ENCODE measurements at regions not wholly inside any gene's neighbourhood (a gene's known extent, or its start where the extent isn't known, plus 50 kb on each side); places are given as distances from the start of the nearest gene placed in this dataset.
"Not testable (repeated sequence)": the region's sequence is repeated elsewhere in the genome, so short reads cannot be mapped to it uniquely, and the experiment has no call there.

DNA sequence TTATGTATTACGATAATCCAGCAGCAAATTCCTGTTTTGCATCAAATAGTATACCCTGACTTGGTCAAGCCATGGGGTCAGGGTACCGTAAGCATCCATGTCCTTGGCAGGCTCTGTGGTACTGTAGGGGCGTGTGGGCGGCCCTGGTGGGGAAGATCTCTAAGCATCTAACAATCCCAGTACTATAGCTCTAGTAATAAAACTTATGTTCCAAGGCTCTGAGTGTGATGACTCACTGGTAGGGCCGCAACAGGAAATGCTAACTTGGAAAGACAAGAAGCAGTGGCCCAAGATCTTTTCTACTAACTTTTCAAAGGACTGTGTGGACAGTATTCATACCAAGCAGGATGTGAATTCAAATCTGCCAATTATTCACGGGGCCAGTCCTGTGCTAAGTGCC lies 63.8 kb downstream of the CLEC18A start:
- DNase-seq = not testable (repeated sequence)

DNA sequence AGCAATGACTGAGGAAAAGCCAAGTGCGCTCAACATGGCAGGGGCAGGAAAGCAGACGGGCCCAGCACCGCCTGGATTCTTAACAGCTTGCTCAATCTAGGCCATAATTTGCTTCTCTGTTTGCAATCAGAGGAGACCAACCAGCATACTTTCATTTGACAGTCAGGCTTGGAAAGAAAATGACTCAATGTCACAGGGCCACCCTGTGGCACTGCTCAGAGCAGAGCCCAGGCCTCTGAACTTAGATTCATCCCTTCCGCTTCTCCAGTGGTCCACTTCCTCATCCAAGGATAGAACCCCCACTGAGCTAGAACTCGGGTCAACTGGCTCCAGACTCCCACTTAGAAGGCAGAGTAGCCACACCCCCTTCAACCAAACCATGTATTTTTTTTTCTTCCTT lies 65.6 kb downstream of the CLEC18A start:
- DNase-seq = not testable (repeated sequence)

DNA sequence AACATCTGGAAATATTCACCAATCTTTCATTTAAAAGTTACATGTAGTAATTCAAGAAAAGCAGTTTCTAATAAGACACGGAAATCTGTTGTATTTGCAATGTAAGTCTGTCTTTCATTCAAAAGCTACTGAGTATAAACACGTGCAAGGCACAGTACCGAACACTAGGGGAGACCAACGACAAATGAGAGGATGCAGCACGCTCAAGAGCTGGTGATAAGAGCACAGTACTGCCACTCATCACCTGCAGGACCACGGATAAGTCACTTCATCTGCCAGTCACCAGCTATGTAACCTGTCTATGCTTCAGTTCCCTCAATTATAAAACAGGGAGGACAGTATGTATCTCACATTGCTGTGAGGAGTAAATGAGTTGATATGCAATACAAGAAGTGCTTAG lies 67.1 kb downstream of the CLEC18A start:
- peak; percentile 21 for DNase-seq

GRCh38 chr16:70023207-70023606 lies 72.1 kb downstream of the CLEC18A start:
- DNase-seq = not testable (repeated sequence)

GRCh38 chr16:70023956-70024355 lies 72.8 kb downstream of the CLEC18A start:
- not testable (repeated sequence) for DNase-seq

DNA sequence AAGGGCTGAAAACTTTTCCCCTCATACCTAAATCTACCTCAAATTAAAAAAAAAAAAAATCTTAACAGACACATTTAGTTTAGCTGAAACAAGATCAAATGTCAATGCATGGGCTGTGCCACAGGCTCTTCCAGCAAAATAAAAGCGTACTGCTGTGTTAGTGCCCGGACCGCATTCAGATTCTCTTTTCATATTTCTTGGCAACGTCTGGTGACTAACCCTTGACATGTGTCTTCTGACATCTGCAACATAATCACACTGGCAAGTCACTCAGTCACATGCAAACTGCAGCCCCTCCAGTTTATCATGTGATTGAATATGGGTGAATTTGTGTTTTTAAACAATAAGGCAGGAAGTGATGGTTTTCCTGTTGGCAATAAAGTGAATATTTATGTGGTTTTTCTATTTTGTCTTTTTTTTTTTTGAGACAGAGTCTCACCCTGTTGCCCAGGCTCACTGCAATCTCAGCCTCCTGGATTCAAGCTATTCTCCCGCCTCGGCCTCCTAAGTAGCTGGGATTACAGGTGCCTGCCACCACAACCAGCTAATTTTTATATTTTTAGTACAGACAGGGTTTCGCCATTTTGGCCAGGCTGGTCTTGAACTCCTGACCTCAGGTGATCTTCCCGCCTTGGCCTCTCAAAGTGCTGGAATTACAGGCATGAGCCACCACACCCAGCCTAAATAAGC lies 75.2 kb downstream of the CLEC18A start:
- DNase-seq = peak; percentile 39

DNA sequence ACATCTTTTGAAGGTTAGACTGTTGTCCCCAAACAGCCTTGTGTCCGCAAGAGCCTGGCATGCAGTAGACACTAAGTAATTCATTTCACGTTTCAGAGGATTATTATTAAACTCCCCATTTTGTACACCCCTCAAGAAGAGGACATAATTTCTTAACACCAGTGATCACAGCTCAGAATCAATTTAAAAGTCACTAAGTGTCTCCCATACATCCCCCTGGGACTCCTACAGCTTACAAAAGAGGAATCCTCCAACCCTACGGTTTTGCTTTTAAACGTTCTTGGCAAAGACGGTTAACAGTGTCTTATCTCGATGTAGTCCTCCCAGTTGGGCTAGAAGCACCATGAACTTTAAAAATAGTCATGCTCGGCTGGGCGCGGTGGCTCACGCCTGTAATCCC lies 81.2 kb upstream of the PDPR start:
- not testable (repeated sequence) for DNase-seq

- DNase-seq = not testable (repeated sequence)
These were observed 76.2 kb upstream of the PDPR start for GRCh38 chr16:70037913-70038312.

- not testable (repeated sequence) for DNase-seq
These were observed 73.6 kb upstream of the PDPR start for GRCh38 chr16:70040554-70040953.

- not testable (repeated sequence) for DNase-seq
These were observed 70.5 kb upstream of the PDPR start for GRCh38 chr16:70043538-70044067.

GRCh38 chr16:70046560-70046959 lies 67.6 kb upstream of the PDPR start:
- DNase-seq = not testable (repeated sequence)

- not testable (repeated sequence) for DNase-seq
These were observed 66.0 kb upstream of the PDPR start for GRCh38 chr16:70048083-70048482.

DNA sequence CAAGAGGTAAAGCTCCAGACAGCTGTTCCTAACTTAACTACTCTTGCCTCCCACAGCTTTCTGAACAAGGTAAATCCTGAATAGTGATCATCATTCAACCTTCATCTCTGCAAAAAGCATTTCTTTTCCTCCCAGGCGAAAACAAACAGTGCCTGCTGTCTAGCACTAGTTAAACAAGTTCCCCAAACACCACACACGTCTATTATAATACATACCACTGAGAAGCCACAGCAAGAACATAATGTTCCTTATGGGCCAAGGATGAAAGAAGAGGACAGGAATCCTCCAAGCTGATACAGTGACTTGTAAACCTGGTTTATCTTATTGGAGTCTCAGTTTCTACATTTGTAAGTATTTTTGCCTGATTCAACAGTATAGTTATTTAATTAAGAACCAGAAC lies 56.1 kb upstream of the PDPR start:
- DNase-seq = not testable (repeated sequence)

DNA sequence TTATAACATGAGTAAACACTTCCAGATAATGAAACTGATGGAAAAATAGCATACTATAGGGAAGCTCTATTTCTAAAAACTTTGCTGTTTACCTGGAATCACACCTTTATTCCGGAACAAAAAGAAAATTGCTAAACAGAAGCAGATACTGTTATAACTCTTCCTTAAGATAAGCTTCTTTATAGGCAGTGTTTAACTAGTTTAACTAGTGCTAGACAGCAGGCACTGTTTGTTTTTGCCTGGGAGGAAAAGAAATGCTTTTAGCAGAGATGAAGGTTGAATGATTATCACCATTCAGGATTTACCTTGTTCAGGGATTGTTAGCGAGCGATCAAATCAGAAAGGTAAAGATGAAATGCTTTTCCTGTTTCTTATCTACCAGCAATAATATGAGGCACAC lies 54.7 kb upstream of the PDPR start:
- not testable (repeated sequence) for DNase-seq

GRCh38 chr16:70060521-70061027 lies 53.6 kb upstream of the PDPR start:
- not testable (repeated sequence) for DNase-seq

DNA sequence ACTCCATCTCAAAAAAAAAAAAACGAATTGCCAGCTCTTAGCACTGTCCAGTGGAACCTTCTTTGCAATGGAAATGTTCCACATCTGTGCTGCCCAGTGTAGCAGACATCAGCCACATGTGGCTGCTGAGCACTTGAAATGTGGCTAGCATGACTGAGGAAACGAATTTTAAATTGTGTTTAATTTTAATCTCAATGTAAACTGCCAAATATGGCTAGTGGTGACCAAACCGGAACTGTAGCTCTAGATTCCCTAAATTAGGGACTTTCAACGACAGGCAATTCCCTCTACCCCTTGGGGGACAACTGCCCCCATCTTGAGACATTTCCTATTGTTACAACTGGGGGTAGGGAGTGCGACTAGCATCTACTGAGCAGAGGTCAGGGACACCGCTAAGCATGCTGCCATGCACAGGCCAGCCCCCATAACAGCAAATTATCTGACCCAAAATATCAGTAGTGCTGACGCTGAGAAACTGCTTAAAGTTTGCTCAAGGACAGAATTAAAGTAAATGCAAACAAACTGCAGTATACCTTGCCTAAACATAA lies 52.4 kb upstream of the PDPR start:
- DNase-seq = not testable (repeated sequence)

GRCh38 chr16:70062947-70063346 lies 51.2 kb upstream of the PDPR start:
- DNase-seq = not testable (repeated sequence)
